ENCODE measurements at regions not wholly inside any gene's neighbourhood (a gene's known extent, or its start where the extent isn't known, plus 50 kb on each side); places are given as distances from the start of the nearest gene placed in this dataset.
"Not testable (repeated sequence)": the region's sequence is repeated elsewhere in the genome, so short reads cannot be mapped to it uniquely, and the experiment has no call there.

DNA sequence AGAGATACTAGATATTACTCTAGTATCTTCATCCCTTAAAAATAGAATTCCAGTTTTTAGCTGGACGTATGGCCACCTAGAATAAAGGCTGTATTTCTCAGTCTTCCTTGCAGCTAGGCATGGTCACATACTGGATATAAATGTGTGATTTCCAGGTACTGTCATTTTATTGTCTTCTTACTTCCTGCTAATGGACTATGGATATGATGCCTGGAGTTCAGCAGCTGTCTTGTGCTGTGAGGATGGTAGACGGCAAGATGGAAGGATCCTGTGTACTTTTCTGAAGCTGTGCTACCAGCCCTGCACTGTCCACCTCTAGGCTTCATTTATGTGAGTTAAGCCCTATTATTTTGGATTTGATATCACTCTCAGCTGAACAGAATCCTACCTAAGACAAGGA, 83.4 kb downstream of the EBLN2 start:
- ATAC-seq, result no peak
- no peak for DNase-seq (ENCODE audit: low read depth in 1 of 2, low spot score in 1 of 2)
- Histone ChIP-seq H3K4me1 (no peaks in the 10 kb centered on the region), H3K9me3 (no peaks in the 10 kb centered on the region), H3K4me2 (no peak overlapping the region), H3K27ac (no peak overlapping the region), H3K4me3 (no peak overlapping the region)
- 43% methylated on average over 2 of the region's 2 CpGs for WGBS (ENCODE audit: missing lambda C conversion rate)
- FAIRE-seq, result no peak
- TF ChIP-seq GATA3 (IDR thresholded peaks at IDR 0.05; ENCODE audit: borderline replicate concordance) (no peak), MYC (IDR thresholded peaks at IDR 0.05; ENCODE audit: borderline replicate concordance, low read length) (no peak)
- CTCF ChIA-PET, result interaction anchor here (0.6 to 0.7 kb wide), 3 partner anchors 50 to 1196 kb away, joined by 3 read pairs; no protein-coding TSS in a partner anchor
- POLR2A ChIA-PET, result no interaction called here

DNA sequence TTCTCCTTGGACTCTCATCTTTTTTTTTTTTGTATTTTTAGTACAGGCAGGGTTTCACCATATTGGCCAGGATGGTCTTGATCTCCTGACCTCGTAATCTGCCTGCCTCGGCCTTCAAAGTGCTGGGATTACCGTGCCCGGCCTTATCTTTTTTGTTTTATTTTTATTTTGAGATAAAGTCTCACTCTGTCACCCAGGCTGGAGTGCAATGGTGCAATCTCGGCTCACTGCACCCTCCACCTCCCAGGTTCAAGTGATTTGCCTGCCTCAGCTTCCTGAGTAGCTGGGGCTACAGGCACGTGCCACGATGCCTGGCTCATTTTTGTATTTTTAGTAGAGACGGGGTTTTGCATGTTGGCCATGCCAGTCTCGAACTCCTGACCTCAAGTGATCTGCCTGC, 86.0 kb downstream of the EBLN2 start:
- H3K4me2 ChIP-seq; POLR2A ChIA-PET; DNase-seq (ENCODE audit: low read depth in 1 of 2, low spot score in 1 of 2); ATAC-seq; H3K4me1 ChIP-seq; H3K27ac ChIP-seq; H3K4me3 ChIP-seq; H3K9me3 ChIP-seq; FAIRE-seq: not testable (repeated sequence)
- CTCF ChIA-PET, result interaction anchor here (0.6 kb wide), 1 partner anchor 18 kb away, joined by 3 read pairs; no protein-coding TSS in a partner anchor
- WGBS (ENCODE audit: missing lambda C conversion rate), result 31% methylated on average over 9 of the region's 9 CpGs

DNA sequence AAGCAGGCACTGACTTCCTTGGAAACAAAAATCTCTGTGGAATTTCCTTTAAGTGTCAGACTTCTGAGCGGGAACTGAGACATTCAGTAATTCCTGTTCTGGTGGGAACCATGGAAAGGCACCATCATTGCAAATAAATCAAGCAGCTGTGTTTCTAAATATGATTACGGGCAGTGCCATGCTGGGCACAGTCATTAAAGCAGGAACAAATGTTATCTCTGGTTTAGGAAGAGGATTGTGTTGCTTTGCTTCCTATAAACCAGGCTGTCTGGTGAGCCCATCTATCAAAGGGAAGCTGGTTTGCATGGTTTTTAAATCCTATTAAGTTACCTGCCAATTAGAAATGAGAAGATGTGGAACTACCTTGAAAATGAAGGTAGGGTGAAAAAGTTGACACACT, 86.7 kb downstream of the EBLN2 start:
- TF ChIP-seq SREBF2 (IDR thresholded peaks at IDR 0.05), result no peak
- TF ChIP-seq RCOR1 (IDR thresholded peaks at IDR 0.05; ENCODE audit: low read depth, low read length), result no peak
- TF ChIP-seq, protein P1, sequence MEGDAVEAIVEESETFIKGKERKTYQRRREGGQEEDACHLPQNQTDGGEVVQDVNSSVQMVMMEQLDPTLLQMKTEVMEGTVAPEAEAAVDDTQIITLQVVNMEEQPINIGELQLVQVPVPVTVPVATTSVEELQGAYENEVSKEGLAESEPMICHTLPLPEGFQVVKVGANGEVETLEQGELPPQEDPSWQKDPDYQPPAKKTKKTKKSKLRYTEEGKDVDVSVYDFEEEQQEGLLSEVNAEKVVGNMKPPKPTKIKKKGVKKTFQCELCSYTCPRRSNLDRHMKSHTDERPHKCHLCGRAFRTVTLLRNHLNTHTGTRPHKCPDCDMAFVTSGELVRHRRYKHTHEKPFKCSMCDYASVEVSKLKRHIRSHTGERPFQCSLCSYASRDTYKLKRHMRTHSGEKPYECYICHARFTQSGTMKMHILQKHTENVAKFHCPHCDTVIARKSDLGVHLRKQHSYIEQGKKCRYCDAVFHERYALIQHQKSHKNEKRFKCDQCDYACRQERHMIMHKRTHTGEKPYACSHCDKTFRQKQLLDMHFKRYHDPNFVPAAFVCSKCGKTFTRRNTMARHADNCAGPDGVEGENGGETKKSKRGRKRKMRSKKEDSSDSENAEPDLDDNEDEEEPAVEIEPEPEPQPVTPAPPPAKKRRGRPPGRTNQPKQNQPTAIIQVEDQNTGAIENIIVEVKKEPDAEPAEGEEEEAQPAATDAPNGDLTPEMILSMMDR (IDR thresholded peaks at IDR 0.05), result no peak
- TF ChIP-seq ZNF302 (CRISPR knock-in tag; IDR thresholded peaks at IDR 0.05), result no peak
- TF ChIP-seq ZC3H11A (IDR thresholded peaks at IDR 0.05), result no peak
- TF ChIP-seq HOXB5 (CRISPR knock-in tag; IDR thresholded peaks at IDR 0.05), result no peak
- POLR2A ChIA-PET, result no interaction called here
- WGBS (ENCODE audit: missing lambda C conversion rate), result 10% methylated on average over 2 of the region's 2 CpGs
- CTCF ChIA-PET, result no interaction called here
- no peaks in the 10 kb centered on the region for H3K9me3 ChIP-seq
- no peak overlapping the region for H3K4me3 ChIP-seq
- FAIRE-seq, result no peak
- no peak overlapping the region for H3K4me2 ChIP-seq
- no peaks in the 10 kb centered on the region for H3K4me1 ChIP-seq
- ATAC-seq, result no peak
- no peak for DNase-seq (ENCODE audit: low read depth in 1 of 2, low spot score in 1 of 2)
- H3K27ac ChIP-seq, result no peak overlapping the region

DNA sequence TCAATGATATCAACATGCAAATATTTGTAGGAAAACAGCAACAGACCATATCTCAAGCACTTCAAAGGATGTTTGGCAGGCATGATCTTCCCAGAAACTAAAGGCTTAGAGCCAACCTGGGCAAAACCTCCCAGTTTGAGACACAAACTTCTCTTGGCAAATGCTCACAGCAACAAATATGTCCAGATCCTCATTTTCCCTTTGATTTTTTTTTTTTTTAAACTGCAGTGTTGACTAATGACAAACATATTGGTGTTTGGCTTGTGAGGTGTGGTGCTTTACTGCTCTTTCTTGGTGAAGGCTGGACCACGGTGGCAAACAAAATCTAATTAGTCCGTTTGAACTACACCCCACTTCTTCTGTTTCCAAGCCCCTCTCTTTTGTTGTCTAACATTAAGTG, 87.2 kb downstream of the EBLN2 start:
- peak in 1 of 2 experiments; percentile 12 for DNase-seq (ENCODE audit: low read depth in 1 of 2, low spot score in 1 of 2)
- Histone ChIP-seq H3K27ac (no peak overlapping the region), H3K4me2 (no peak overlapping the region), H3K4me3 (no peak overlapping the region), H3K4me1 (no peaks in the 10 kb centered on the region), H3K9me3 (no peaks in the 10 kb centered on the region)
- no peak for FAIRE-seq
- TF ChIP-seq JUN (IDR thresholded peaks at IDR 0.05) (no peak), FOSB (CRISPR knock-in tag; IDR thresholded peaks at IDR 0.05) (no peak), SREBF2 (IDR thresholded peaks at IDR 0.05) (no peak), RAD21 (conservative IDR thresholded peaks at IDR 0.05 in 1 of 2, IDR thresholded peaks at IDR 0.05 in 1 of 2) (no peak), EHF (CRISPR knock-in tag; IDR thresholded peaks at IDR 0.05) (no peak), ZC3H11A (IDR thresholded peaks at IDR 0.05) (no peak), ZNF302 (CRISPR knock-in tag; IDR thresholded peaks at IDR 0.05) (no peak), ZFP36 (IDR thresholded peaks at IDR 0.05; ENCODE audit: borderline replicate concordance, partially characterized antibody) (no peak), RFX5 (IDR thresholded peaks at IDR 0.05) (no peak), RNF2 (IDR thresholded peaks at IDR 0.05; ENCODE audit: borderline replicate concordance, low read depth) (no peak), TFCP2L1 (CRISPR knock-in tag; IDR thresholded peaks at IDR 0.05) (no peak), MYC (IDR thresholded peaks at IDR 0.05; ENCODE audit: borderline replicate concordance, low read length) (no peak), NPAS2 (CRISPR knock-in tag; IDR thresholded peaks at IDR 0.05; ENCODE audit: borderline replicate concordance) (no peak), EP300 (IDR thresholded peaks at IDR 0.05) (no peak)
- TF ChIP-seq, protein P1 (IDR thresholded peaks at IDR 0.05), result no peak
- TF ChIP-seq, protein P2, sequence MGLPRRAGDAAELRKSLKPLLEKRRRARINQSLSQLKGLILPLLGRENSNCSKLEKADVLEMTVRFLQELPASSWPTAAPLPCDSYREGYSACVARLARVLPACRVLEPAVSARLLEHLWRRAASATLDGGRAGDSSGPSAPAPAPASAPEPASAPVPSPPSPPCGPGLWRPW (IDR thresholded peaks at IDR 0.05), result no peak
- TF ChIP-seq, protein P3, sequence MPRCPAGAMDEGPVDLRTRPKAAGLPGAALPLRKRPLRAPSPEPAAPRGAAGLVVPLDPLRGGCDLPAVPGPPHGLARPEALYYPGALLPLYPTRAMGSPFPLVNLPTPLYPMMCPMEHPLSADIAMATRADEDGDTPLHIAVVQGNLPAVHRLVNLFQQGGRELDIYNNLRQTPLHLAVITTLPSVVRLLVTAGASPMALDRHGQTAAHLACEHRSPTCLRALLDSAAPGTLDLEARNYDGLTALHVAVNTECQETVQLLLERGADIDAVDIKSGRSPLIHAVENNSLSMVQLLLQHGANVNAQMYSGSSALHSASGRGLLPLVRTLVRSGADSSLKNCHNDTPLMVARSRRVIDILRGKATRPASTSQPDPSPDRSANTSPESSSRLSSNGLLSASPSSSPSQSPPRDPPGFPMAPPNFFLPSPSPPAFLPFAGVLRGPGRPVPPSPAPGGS (IDR thresholded peaks at IDR 0.05), result no peak
- WGBS (ENCODE audit: missing lambda C conversion rate), result 4% methylated on average over 2 of the region's 2 CpGs
- ChIA-PET POLR2A (no interaction called here), CTCF (no interaction called here)
- ATAC-seq, result no peak

All from A549 (cell line).